ENCODE measurements at regions not wholly inside any gene's neighbourhood (a gene's known extent, or its start where the extent isn't known, plus 50 kb on each side); places are given as distances from the start of the nearest gene placed in this dataset.

GRCh38 chr14:29042551-29042950 lies 276.0 kb downstream of the FOXG1 start:
- no peak for DNase-seq

- no peak for DNase-seq
These were observed 277.1 kb downstream of the FOXG1 start for GRCh38 chr14:29043737-29044136.

GRCh38 chr14:29045237-29045636 lies 278.6 kb downstream of the FOXG1 start:
- DNase-seq = no peak

GRCh38 chr14:29054119-29054518 lies 287.5 kb downstream of the FOXG1 start:
- DNase-seq = no peak

- DNase-seq = no peak
These were observed 289.5 kb downstream of the FOXG1 start for GRCh38 chr14:29056041-29056566.

GRCh38 chr14:29061702-29062101 lies 295.1 kb downstream of the FOXG1 start:
- DNase-seq = no peak

GRCh38 chr14:29062466-29062865 lies 295.9 kb downstream of the FOXG1 start:
- no peak for DNase-seq

DNA sequence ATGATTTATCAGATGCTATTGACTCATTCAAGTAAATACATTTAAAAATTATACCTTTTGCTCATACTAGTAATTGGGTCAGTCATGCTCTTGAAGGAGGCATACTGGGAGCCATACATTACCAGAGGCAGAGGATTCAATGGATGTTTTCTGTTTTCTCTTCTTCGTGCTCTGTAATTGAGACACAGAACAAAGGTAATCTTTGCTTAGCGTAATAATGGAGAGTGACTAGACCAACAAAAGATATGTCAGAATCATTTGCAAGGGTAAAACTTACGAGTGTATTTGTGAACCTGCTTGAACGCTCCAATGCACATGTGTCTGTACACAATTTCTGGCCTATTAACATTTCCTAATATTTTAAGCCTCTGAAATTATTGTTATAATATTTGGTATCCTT lies 296.4 kb downstream of the FOXG1 start:
- DNase-seq = no peak

- DNase-seq = no peak
These were observed 297.8 kb downstream of the FOXG1 start for GRCh38 chr14:29064305-29064900.

- DNase-seq = no peak
These were observed 302.6 kb downstream of the FOXG1 start for GRCh38 chr14:29069228-29069627.

DNA sequence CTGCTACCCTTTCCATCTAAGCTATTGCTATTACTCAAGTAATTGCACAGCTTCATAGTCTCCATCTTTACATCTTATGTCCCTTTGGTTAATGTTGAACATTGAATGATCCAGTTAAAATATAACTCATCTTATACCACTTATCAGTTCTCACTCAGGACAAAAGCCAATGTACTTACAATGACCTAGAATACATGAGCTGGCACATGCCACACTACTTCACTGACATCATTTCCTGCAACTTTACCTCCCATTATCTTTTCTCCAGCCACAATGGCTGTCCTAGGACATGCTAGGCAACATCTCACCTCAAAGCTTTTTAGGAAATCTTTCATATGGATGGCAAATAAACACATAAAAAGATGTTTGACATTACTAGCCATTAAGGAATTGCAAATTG lies 309.2 kb downstream of the FOXG1 start:
- DNase-seq = no peak

GRCh38 chr14:29077916-29078315 lies 311.3 kb downstream of the FOXG1 start:
- no peak for DNase-seq

- DNase-seq = no peak
These were observed 312.4 kb downstream of the FOXG1 start for GRCh38 chr14:29078810-29079522.

GRCh38 chr14:29085546-29085945 lies 319.0 kb downstream of the FOXG1 start:
- no peak for DNase-seq

DNA sequence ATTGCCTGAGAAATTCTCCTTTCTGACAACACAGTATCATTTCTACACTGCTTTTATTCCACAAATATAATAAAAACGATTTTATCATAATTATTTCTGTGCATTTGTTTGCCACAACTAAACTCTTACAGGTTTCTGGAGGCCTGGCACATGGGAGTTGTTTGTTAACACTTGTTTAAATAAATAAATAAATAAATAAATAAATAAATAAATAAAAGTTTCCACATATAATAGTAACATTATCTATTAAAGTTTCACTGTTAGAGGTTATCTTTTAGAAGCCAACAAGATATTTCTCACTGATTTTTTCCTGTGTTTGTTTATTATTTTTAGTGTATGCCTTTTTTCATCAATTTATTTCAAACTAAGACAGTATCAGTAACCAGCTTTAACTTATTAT lies 323.3 kb downstream of the FOXG1 start:
- DNase-seq = no peak

DNA sequence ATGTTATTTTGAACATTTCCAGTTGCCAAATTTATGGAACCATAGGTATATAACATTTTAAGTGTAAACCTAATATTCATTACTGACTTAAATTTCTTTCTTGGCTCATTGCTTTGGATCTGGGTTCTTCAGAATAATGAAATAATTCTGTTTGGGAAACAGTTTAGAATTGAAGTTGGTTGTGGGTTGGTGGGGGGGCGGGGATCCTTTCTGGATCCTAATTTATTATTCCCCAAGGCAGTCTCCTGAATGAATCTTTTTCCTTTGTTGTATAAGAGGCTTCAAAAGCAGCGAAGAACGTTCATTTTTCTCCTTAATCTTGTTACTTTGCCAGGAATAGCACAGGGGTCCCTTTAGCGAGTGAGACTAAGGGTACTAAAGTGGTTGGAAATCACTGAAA lies 325.5 kb downstream of the FOXG1 start:
- no peak for DNase-seq

GRCh38 chr14:29097476-29097875 lies 330.9 kb downstream of the FOXG1 start:
- no peak for DNase-seq

- DNase-seq = no peak
These were observed 332.1 kb downstream of the FOXG1 start for GRCh38 chr14:29098656-29099055.

DNA sequence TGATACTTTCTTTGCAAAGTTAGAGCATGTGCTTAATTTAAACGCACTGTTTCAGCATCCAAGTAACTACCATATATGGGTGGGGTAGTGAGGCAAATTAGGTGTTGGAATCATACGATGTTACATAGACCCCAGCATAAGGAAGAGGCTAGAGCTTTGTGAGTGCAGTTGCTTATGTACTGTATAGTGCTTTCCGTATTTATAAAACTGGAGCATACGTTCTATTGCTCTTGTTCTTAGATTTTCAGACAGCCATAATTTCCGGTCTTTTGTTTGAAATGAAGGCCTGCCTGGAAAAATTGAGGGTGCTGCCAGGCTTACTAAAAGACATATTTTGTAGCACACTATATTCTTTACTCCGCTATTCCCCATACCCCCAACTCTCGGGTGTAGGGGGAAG lies 335.7 kb downstream of the FOXG1 start:
- no peak for DNase-seq

DNA sequence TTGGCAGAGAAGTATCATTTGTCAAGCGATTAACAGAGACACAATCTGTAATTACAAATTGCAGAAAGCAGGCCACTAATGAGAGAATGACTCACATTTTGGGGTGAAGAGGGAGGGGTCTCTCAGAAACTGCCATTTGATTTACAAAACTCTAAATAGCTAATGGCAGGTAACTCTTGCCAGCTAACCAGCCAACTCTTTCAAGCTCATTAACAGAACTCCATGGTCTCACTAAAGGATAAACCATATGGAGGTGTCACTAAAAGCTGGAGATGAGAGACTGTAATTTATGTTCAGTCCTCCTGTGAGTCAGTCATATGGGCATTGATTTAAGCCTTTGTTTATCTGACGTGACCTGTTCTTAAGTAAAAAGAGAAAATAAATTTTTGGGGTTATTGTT lies 336.4 kb downstream of the FOXG1 start:
- DNase-seq = no peak

GRCh38 chr14:29108908-29109307 lies 342.3 kb downstream of the FOXG1 start:
- no peak for DNase-seq

DNA sequence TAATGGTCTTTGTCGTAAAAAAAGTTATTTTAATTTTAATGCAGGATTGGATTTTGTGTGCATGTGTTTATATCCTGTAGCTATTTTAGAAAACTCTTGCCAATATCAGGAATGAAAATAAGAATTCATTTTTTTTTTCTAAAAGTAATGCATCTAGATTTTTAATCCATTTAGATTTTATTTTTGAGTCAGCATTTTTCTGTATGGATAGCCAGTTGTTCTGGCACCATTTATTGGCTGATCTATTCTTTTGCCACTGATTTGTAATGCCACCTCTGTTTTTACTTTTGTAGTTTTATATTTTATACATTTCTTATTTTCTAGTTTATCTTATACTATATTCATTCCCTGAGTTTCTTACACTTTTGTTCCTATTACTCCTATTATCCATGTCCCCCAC lies 343.0 kb downstream of the FOXG1 start:
- no peak for DNase-seq

DNA sequence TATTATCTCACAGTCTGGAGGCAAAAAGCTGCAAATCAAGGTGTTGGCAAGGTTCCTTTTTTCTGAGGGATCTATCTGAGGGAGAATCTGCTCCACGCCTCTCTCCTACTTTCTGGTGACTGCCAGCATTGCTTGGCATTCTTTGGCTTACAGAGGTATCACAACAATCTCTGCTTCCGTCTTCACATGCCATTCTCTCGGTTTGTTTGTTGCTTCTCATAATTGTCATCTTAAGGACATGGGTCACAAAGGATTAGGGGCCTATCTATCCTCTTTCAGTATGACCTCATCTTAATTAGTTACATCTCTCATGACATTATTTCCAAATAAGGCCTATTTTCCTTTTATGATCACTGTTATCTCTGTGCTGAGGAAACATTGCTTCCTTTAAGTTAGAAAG lies 345.0 kb downstream of the FOXG1 start:
- no peak for DNase-seq

DNA sequence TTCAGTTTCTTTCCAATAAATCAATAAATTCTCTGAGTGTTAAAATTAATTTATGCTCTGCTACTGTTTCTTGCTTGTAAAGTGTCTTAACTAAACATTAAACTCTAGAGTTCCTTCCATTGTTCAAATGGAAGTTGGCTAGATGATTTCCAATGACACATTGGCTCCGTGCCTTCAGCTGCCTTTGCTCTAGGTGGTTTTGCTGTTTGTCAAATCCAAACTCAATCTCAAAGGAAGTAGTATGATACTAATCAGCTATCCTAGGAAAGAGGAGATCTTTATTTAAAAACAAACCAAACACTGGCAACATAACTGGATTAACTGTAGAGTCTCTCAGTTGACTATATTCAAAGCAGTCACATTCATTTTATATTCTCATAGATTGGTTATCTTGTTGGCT lies 356.4 kb downstream of the FOXG1 start:
- DNase-seq = no peak

DNA sequence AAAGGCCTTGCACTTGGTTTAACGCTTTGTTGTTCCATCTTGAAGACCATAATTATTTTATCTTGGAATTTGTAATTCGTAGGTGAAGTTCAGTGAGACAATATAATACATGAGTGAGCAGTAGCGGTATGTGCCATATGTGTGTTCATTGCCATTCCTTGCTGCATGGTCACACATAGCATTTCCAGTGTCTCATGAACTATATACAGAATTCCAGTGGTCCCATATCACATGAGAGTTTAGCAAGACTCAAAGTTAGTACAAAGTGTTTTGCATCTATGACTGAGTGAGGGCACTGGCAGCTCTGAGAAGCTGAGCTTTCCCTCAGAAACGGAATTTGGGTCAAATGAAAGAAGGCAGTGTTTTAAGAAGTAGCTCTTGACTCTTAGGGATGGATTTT lies 359.8 kb downstream of the FOXG1 start:
- DNase-seq = no peak
